ENCODE measurements at regions not wholly inside any gene's neighbourhood (a gene's known extent, or its start where the extent isn't known, plus 50 kb on each side); places are given as distances from the start of the nearest gene placed in this dataset.
"Not testable (repeated sequence)": the region's sequence is repeated elsewhere in the genome, so short reads cannot be mapped to it uniquely, and the experiment has no call there.

- DNase-seq, result no peak
Measured at GRCh38 chr5:117681431-117682254, 1107.0 kb upstream of the SEMA6A start.

- no peak for DNase-seq
Measured at GRCh38 chr5:117680426-117680825, 1105.8 kb upstream of the SEMA6A start.

GRCh38 chr5:117679046-117679445 lies 1104.4 kb upstream of the SEMA6A start:
- DNase-seq, result no peak

- DNase-seq, result no peak
Measured at GRCh38 chr5:117675646-117676045, 1101.0 kb upstream of the SEMA6A start.

GRCh38 chr5:117671551-117671950 lies 1096.9 kb upstream of the SEMA6A start:
- no peak for DNase-seq

- DNase-seq, result no peak
Measured at GRCh38 chr5:117667105-117667504, 1092.5 kb upstream of the SEMA6A start.

- DNase-seq, result no peak
Measured at GRCh38 chr5:117665121-117665520, 1090.5 kb upstream of the SEMA6A start.

- no peak for DNase-seq
Measured at GRCh38 chr5:117662361-117662760, 1087.7 kb upstream of the SEMA6A start.

- DNase-seq, result no peak
Measured at GRCh38 chr5:117657541-117657940, 1082.9 kb upstream of the SEMA6A start.

- DNase-seq, result no peak
Measured at GRCh38 chr5:117652958-117653280, 1078.3 kb upstream of the SEMA6A start.

GRCh38 chr5:117652036-117652957 lies 1077.7 kb upstream of the SEMA6A start:
- no peak for DNase-seq

- DNase-seq, result no peak
Measured at GRCh38 chr5:117649821-117650220, 1075.2 kb upstream of the SEMA6A start.

- DNase-seq, result no peak
Measured at GRCh38 chr5:117645400-117645799, 1070.8 kb upstream of the SEMA6A start.

- DNase-seq, result no peak
Measured at GRCh38 chr5:117638581-117638980, 1064.0 kb upstream of the SEMA6A start.

- no peak for DNase-seq
Measured at GRCh38 chr5:117633093-117633492, 1058.5 kb upstream of the SEMA6A start.

- DNase-seq, result no peak
Measured at GRCh38 chr5:117624201-117624600, 1049.6 kb upstream of the SEMA6A start.

GRCh38 chr5:117623042-117623805 lies 1048.6 kb upstream of the SEMA6A start:
- DNase-seq, result no peak

- DNase-seq, result no peak
Measured at GRCh38 chr5:117621921-117622320, 1047.3 kb upstream of the SEMA6A start.

- no peak for DNase-seq
Measured at GRCh38 chr5:117615226-117615625, 1040.6 kb upstream of the SEMA6A start.

- no peak for DNase-seq
Measured at GRCh38 chr5:117614408-117614807, 1039.8 kb upstream of the SEMA6A start.

- DNase-seq, result no peak
Measured at GRCh38 chr5:117604845-117605244, 1030.2 kb upstream of the SEMA6A start.

GRCh38 chr5:117599811-117600210 lies 1025.2 kb upstream of the SEMA6A start:
- DNase-seq, result not testable (repeated sequence)

- DNase-seq, result no peak
Measured at GRCh38 chr5:117594166-117594565, 1019.5 kb upstream of the SEMA6A start.

All from activated effector memory CD4-positive, alpha-beta T cell treated with anti-CD3 and anti-CD28 coated beads, Interleukin-2, amount 50 U/mL, for 16 hours (primary cell).